GM12875 (cell line): ENCODE measurements at regions not wholly inside any gene's neighbourhood (a gene's known extent, or its start where the extent isn't known, plus 50 kb on each side); places are given as distances from the start of the nearest gene placed in this dataset.
"Not testable (repeated sequence)": the region's sequence is repeated elsewhere in the genome, so short reads cannot be mapped to it uniquely, and the experiment has no call there.

Experiments
- H3K4me3 ChIP-seq: one replicate; pipeline ENCODE4 v1.5.1; 2011; ENCODE audit warnings: low read depth, low read length, control low read depth
- TF ChIP-seq, protein P1 (sequence below): IDR thresholded peaks from 2 replicates; pipeline ENCODE4 v1.5.1; 2011; ENCODE audit warnings: low read depth, mild to moderate bottlenecking, control low read depth, inconsistent platforms, low read length, moderate library complexity, borderline replicate concordance; ENCODE audit not compliant: insufficient read depth

GRCh38 chr4:131441004-131441688 is 1707.9 kb upstream of the PCDH10 start:
- TF ChIP-seq, protein P1, sequence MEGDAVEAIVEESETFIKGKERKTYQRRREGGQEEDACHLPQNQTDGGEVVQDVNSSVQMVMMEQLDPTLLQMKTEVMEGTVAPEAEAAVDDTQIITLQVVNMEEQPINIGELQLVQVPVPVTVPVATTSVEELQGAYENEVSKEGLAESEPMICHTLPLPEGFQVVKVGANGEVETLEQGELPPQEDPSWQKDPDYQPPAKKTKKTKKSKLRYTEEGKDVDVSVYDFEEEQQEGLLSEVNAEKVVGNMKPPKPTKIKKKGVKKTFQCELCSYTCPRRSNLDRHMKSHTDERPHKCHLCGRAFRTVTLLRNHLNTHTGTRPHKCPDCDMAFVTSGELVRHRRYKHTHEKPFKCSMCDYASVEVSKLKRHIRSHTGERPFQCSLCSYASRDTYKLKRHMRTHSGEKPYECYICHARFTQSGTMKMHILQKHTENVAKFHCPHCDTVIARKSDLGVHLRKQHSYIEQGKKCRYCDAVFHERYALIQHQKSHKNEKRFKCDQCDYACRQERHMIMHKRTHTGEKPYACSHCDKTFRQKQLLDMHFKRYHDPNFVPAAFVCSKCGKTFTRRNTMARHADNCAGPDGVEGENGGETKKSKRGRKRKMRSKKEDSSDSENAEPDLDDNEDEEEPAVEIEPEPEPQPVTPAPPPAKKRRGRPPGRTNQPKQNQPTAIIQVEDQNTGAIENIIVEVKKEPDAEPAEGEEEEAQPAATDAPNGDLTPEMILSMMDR, result no peak
- H3K4me3 ChIP-seq, result no peak overlapping the region

- no peak overlapping the region for H3K4me3 ChIP-seq
- TF ChIP-seq, protein P1, result no peak
Observed at GRCh38 chr4:131447883-131448282, 1701.2 kb upstream of the PCDH10 start.

GRCh38 chr4:131450572-131451209 is 1698.4 kb upstream of the PCDH10 start:
- H3K4me3 ChIP-seq, result no peak overlapping the region
- TF ChIP-seq, protein P1, result no peak

DNA sequence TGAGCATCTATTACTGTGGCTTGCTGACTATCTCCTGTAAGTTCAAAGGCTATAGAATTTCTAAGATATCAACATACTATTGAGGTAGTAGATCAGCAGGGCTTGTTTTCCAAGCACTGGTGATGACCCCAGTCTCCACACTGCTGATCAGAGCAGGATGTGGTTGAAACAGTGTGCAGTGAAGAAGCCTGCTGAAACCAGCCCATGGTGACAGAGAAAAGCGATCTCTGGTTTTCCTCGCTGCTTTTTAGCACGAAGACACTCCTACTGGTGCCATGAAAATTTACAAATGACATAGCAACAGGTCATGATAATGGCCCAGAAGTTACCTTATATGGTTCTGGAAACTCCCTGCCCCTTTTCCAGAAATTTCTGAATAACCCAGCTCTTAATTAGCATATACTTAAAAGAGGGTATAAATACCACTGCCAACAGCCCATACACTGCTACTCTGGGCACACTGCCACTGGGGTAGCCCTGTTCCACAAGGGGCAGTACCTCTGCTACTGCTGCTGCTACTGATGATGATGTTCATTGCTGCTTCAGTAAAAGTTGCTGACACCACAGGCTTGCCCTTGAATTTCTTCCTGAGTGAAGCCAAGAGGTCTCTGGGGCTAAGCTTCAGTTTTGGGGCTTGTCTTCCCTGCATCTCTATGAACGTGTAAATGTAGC is 1689.5 kb upstream of the PCDH10 start:
- no peak overlapping the region for H3K4me3 ChIP-seq
- TF ChIP-seq, protein P1, result no peak

DNA sequence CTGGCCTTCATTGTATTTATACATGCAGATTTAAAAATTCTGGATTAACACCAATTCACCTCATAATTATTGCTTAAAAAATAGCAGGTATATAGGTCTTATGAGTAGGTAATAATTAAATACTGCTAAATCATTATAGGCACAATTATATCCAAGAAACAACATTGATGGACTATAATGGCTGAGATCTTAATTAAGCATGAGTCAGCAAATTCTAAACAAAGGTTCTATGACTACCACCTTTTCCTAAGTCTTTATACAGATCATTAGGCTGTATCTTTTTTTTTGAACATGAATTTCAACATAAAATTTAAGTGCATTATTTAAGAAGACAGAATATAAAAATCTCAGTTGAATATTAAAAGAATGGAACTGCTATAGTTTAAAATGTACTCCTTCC is 1678.7 kb upstream of the PCDH10 start:
- no peak overlapping the region for H3K4me3 ChIP-seq
- TF ChIP-seq, protein P1, result no peak

- H3K4me3 ChIP-seq, result no peak overlapping the region
- TF ChIP-seq, protein P1, result no peak
Observed at GRCh38 chr4:131488772-131489171, 1660.3 kb upstream of the PCDH10 start.

DNA sequence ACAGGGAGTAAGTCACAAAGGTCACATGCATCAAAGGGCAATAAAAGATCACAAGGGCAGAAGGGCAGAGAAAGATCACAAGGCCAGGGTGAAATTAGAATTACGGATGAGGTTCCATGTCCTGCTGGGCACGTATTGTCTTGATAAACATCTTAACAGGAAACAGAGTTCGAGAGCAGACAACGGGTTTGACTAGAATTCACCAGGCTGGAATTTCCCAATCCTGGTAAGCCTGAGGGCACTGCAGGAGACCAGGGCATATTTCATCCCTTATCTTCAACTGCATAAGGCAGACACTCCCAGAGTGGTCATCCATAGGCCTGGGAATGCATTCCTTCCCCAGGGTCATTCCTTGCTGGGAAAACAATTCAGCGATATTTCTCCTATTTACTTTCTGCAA is 1652.9 kb upstream of the PCDH10 start:
- H3K4me3 ChIP-seq, result not testable (repeated sequence)
